Peyer's patch (tissue), 4 donors: ENCODE measurements at regions not wholly inside any gene's neighbourhood (a gene's known extent, or its start where the extent isn't known, plus 50 kb on each side); places are given as distances from the start of the nearest gene placed in this dataset.

Source experiments
- DNase-seq, 3 donors: peaks; one replicate each; pipeline ENCODE4 v3.0.0-alpha.2; 2017 to 2019
- H3K27ac ChIP-seq, 4 donors: fragments of 200-600 bp; sonication (generic); one replicate each; pipeline ENCODE4 v1.5.1; 2016 to 2019
- H3K27me3 ChIP-seq, 2 donors: fragments of 200-600 bp; sonication (generic); one replicate each; pipeline ENCODE4 v1.5.1; 2019
- H3K36me3 ChIP-seq, 3 donors: fragments of 200-600 bp; sonication (generic); one replicate each; pipeline ENCODE4 v1.5.1; 2016 to 2019
- H3K4me1 ChIP-seq, 4 donors: fragments of 200-600 bp; sonication (generic); one replicate each; pipeline ENCODE4 v1.5.1; 2016 to 2019
- H3K4me3 ChIP-seq, 4 donors: fragments of 200-600 bp; sonication (generic); 1 replicate in 3 of 4; 2 replicates in 1 of 4; pipeline ENCODE4 v1.5.1; 2016 to 2019; ENCODE audit warnings: mild to moderate bottlenecking in 1 of 4
- H3K9me3 ChIP-seq, 4 donors: fragments of 200-600 bp; sonication (generic); one replicate each; pipeline ENCODE4 v1.5.1; 2016 to 2019; ENCODE audit warnings: mild to moderate bottlenecking in 1 of 4
- CTCF ChIP-seq, 6 experiments: fragments of 450-650 bp in 4 of 6; fragments of 200-600 bp in 2 of 6; sonication (generic) in 1 of 6; IDR thresholded peaks; one replicate each; pipeline ENCODE4 v1.5.1; 2017 to 2019; ENCODE audit warnings: antibody characterized with exemption in 6 of 6, mild to moderate bottlenecking in 3 of 6, moderate library complexity in 1 of 6
- POLR2A ChIP-seq, 2 donors: fragments of 450-650 bp; IDR thresholded peaks; one replicate each; pipeline ENCODE4 v1.5.1; 2017; ENCODE audit warnings: antibody characterized with exemption in 2 of 2, mild to moderate bottlenecking in 2 of 2, moderate library complexity in 2 of 2

GRCh38 chr6:81849248-81849647 lies 96.8 kb upstream of the TENT5A start:
- H3K27ac ChIP-seq = no peak overlapping the region
- TF ChIP-seq POLR2A (IDR thresholded peaks at IDR 0.05) (no peak), CTCF (IDR thresholded peaks at IDR 0.05) (no peak)
- no peaks in the 10 kb centered on the region for H3K4me1 ChIP-seq
- no peak for DNase-seq
- no peaks in the 10 kb centered on the region for H3K9me3 ChIP-seq
- no peak overlapping the region for H3K4me3 ChIP-seq
- H3K27me3 ChIP-seq = no peaks in the 10 kb centered on the region
- H3K36me3 ChIP-seq = no peaks in the 10 kb centered on the region

- H3K27ac ChIP-seq = no peak overlapping the region
- no peaks in the 10 kb centered on the region for H3K36me3 ChIP-seq
- no peak for DNase-seq
- no peaks in the 10 kb centered on the region for H3K9me3 ChIP-seq
- H3K4me3 ChIP-seq = no peak overlapping the region
- H3K27me3 ChIP-seq = no peaks in the 10 kb centered on the region
- no peaks in the 10 kb centered on the region for H3K4me1 ChIP-seq
- TF ChIP-seq POLR2A (IDR thresholded peaks at IDR 0.05) = no peak
- TF ChIP-seq CTCF (IDR thresholded peaks at IDR 0.05) = no peak
Observed at GRCh38 chr6:81847866-81848265, 95.4 kb upstream of the TENT5A start.

- DNase-seq = no peak
Observed at GRCh38 chr6:81844686-81845085, 92.2 kb upstream of the TENT5A start.

GRCh38 chr6:81843302-81843701 lies 90.8 kb upstream of the TENT5A start:
- H3K4me1 ChIP-seq = no peaks in the 10 kb centered on the region

More at GRCh38 chr6:81844686-81845085, 92.2 kb upstream of the TENT5A start:
- H3K36me3 ChIP-seq = no peaks in the 10 kb centered on the region
- TF ChIP-seq CTCF (IDR thresholded peaks at IDR 0.05) (no peak), POLR2A (IDR thresholded peaks at IDR 0.05) (no peak)
- H3K4me1 ChIP-seq = no peaks in the 10 kb centered on the region
- no peaks in the 10 kb centered on the region for H3K27me3 ChIP-seq
- no peaks in the 10 kb centered on the region for H3K9me3 ChIP-seq
- H3K27ac ChIP-seq = no peak overlapping the region
- H3K4me3 ChIP-seq = no peak overlapping the region

GRCh38 chr6:81842254-81842653 lies 89.8 kb upstream of the TENT5A start:
- Histone ChIP-seq H3K27me3 (no peaks in the 10 kb centered on the region), H3K36me3 (no peaks in the 10 kb centered on the region), H3K4me3 (no peak overlapping the region), H3K4me1 (no peaks in the 10 kb centered on the region), H3K9me3 (no peaks in the 10 kb centered on the region), H3K27ac (no peak overlapping the region)
- no peak for DNase-seq
- TF ChIP-seq CTCF (IDR thresholded peaks at IDR 0.05) = no peak
- no peak for TF ChIP-seq POLR2A (IDR thresholded peaks at IDR 0.05)

More at GRCh38 chr6:81843302-81843701, 90.8 kb upstream of the TENT5A start:
- DNase-seq = no peak
- Histone ChIP-seq H3K9me3 (no peaks in the 10 kb centered on the region), H3K27me3 (no peaks in the 10 kb centered on the region), H3K4me3 (no peak overlapping the region), H3K27ac (no peak overlapping the region), H3K36me3 (no peaks in the 10 kb centered on the region)
- no peak for TF ChIP-seq CTCF (IDR thresholded peaks at IDR 0.05)
- no peak for TF ChIP-seq POLR2A (IDR thresholded peaks at IDR 0.05)
